ENCODE measurements at regions not wholly inside any gene's neighbourhood (a gene's known extent, or its start where the extent isn't known, plus 50 kb on each side); places are given as distances from the start of the nearest gene placed in this dataset. TPM values are rescaled to one million over a fixed set of nuclear protein-coding genes. Genes with fewer than 3 reads are reported as not detected.

DNA sequence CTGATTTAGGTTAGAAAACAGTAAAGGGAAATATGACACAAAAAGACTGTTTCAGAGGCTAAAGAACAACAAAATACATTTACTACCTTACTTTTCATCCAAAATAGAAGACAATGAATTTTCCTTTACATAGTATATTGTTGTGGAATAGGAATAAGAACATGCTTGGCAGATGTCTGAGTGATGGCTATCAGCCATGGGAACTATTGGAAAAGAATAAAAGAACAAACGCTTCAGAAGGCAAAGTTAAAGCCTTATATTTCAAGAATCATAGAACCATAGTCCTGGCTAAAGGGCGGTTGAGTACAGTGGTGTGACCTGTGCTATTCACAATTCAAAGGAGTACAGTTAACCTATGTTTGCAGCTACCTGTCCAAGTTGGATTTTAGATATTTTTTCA lies 73.9 kb upstream of the NRXN1 start:
- Mint-ChIP-seq H3K36me3 (no peaks in the 10 kb centered on the region), H3K27ac (no peak overlapping the region), H3K9me3 (peaks cover 0 to 12% (median 4%) of the 10 kb centered on the region in 9 donors), H3K27me3 (peaks cover 0 to 5% (median 0%) of the 10 kb centered on the region in 5 donors), H3K4me3 (no peak overlapping the region), H3K4me1 (peaks cover 0 to 4% (median 0%) of the 10 kb centered on the region in 4 donors)
- DNase-seq (no peak), ATAC-seq (no peak)
- POLR2A ChIA-PET: no interaction called here

DNA sequence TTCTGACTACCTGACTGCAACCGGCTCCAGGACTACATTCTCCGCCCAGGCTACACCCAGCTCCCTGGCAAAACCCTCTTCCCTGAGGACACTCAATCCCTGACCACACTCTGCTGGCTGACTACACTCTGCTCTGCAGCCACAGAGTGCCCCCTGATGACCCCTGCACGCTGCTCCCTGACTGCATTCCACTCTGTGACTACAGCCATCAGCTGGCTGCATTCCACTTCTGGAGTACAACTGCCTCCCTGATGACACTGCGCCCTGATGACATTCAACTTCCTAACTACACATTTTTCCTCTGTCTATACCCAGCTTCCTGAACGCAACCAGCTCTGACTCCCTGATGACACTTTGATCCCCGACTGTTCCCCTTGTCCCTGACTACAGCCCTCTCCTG lies 71.3 kb upstream of the NRXN1 start:
- H3K4me1 Mint-ChIP-seq: peaks cover 0 to 4% (median 0%) of the 10 kb centered on the region in 4 donors
- POLR2A ChIA-PET: no interaction called here
- DNase-seq (no peak), ATAC-seq (no peak)
- no peaks in the 10 kb centered on the region for H3K36me3 Mint-ChIP-seq
- H3K27ac Mint-ChIP-seq: peak overlapping the region in 1 of 10 donors; percentile 61
- peaks cover 2 to 18% (median 6%) of the 10 kb centered on the region in 9 donors for H3K9me3 Mint-ChIP-seq
- H3K27me3 Mint-ChIP-seq: peaks cover 0 to 5% (median 0%) of the 10 kb centered on the region in 5 donors
- no peak overlapping the region for H3K4me3 Mint-ChIP-seq

DNA sequence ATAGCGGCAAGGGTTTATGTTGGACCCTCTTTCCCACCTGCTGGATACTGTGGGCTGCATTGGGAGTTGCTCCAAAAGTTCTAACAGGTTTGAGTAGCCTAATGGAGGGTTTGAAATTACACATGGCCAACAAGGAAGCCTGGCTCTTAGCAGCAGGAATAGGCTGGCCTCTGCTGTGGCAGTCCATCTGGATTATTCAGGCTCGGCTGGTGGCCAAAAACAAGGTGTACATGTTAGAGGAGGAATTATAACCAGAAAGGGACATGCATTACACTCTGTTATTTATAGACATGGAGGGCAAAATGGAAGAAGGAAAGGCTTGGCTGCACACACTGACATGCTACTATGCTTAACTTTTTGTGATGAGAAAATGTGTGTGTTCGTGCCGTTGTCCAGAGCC lies 61.1 kb upstream of the NRXN1 start:
- no peak for ATAC-seq
- POLR2A ChIA-PET: no interaction called here
- DNase-seq: no peak
- no peaks in the 10 kb centered on the region for H3K36me3 Mint-ChIP-seq
- no peaks in the 10 kb centered on the region for H3K27me3 Mint-ChIP-seq
- peaks cover 0 to 19% (median 5%) of the 10 kb centered on the region in 9 donors for H3K9me3 Mint-ChIP-seq
- H3K27ac Mint-ChIP-seq: no peak overlapping the region
- no peaks in the 10 kb centered on the region for H3K4me1 Mint-ChIP-seq
- no peak overlapping the region for H3K4me3 Mint-ChIP-seq

DNA sequence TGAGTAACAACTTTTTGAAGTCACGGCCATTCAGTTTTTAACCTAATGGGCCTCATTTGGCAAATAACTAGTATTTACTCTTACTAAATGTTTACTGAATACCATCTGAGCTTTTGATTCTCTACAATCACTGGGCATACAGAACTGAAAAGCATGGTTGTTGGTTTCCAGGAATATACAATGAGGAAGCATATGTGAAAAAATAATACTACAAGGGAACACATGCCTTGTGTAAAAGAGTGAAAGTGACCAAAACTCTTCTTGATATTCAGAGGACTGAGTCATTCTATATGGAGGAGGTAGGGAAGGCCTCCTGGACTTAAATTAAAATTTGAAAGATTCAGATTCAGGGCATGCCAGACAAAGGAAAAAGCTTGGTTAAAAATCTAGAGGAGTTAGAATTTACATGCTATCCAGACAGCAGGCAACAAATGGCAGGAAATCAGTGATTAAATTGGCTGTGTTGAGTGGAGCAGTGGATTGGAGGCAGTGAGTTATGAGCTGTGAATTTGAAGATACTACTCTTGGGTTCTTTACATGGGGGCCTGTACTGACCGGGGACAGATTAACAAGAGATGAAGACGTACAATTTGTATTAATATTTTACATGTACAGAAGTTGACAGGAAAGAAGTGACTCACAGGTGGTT lies 53.6 kb upstream of the NRXN1 start:
- H3K27me3 Mint-ChIP-seq: no peaks in the 10 kb centered on the region
- H3K27ac Mint-ChIP-seq: no peak overlapping the region
- DNase-seq: no peak
- no peak overlapping the region for H3K4me3 Mint-ChIP-seq
- no peaks in the 10 kb centered on the region for H3K36me3 Mint-ChIP-seq
- ATAC-seq: no peak
- peaks cover 0 to 40% (median 6%) of the 10 kb centered on the region in 9 donors for H3K9me3 Mint-ChIP-seq
- no peaks in the 10 kb centered on the region for H3K4me1 Mint-ChIP-seq
- POLR2A ChIA-PET: no interaction called here

DNA sequence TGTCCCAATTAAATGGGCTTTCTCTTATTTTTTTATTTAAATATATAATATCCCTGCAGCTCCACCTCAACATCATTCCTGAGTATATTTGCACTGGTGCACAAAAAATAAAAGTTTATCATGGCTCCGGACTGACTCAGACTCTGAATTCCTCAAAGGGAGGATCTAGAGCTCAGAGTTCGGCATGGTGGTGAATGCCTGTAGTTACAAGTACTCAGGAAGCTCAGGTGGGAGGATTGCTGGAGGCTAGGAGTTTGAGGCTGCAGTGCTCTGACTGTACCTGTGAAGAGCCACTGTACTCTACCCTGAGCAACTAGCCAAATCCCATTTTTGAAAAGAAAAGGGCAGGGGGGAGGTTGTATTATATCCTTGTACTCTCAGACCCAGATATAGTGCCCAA lies 52.8 kb upstream of the NRXN1 start:
- Mint-ChIP-seq H3K36me3 (no peaks in the 10 kb centered on the region), H3K27ac (no peak overlapping the region), H3K4me1 (no peaks in the 10 kb centered on the region), H3K4me3 (no peak overlapping the region), H3K27me3 (no peaks in the 10 kb centered on the region), H3K9me3 (peaks cover 0 to 40% (median 6%) of the 10 kb centered on the region in 9 donors)
- DNase-seq: no peak
- ATAC-seq: no peak
- POLR2A ChIA-PET: no interaction called here

Small RNA genes in the stretch of these regions (microRNA-seq; reads per million reads assigned to microRNA genes)
- not detected for gene MIR4431 (ENCODE audit: borderline microRNAs expressed)

Measured in naive thymus-derived CD8-positive, alpha-beta T cell (primary cell).